ENCODE measurements at regions not wholly inside any gene's neighbourhood (a gene's known extent, or its start where the extent isn't known, plus 50 kb on each side); places are given as distances from the start of the nearest gene placed in this dataset.

DNA sequence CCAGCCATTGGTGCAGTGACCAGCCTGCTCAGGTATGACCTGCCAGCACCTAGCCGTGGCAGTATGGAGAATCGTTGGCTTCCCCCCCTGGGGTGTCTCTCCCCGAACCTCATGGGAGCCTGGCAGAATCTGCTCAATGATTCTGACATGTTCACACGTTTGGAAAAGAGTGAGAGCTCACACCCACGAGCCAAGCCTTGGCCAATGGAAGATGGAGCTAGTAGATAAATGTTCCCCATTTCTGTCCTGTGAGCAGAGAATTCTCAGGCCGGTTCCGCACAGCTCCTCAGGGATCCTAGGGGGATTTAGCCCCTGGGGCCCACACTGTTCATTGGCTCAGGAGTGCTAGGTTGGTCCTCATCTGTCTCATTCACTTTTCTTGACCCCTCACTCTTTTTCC lies 128.4 kb downstream of the RCN1 start:
- TF ChIP-seq, protein P1, sequence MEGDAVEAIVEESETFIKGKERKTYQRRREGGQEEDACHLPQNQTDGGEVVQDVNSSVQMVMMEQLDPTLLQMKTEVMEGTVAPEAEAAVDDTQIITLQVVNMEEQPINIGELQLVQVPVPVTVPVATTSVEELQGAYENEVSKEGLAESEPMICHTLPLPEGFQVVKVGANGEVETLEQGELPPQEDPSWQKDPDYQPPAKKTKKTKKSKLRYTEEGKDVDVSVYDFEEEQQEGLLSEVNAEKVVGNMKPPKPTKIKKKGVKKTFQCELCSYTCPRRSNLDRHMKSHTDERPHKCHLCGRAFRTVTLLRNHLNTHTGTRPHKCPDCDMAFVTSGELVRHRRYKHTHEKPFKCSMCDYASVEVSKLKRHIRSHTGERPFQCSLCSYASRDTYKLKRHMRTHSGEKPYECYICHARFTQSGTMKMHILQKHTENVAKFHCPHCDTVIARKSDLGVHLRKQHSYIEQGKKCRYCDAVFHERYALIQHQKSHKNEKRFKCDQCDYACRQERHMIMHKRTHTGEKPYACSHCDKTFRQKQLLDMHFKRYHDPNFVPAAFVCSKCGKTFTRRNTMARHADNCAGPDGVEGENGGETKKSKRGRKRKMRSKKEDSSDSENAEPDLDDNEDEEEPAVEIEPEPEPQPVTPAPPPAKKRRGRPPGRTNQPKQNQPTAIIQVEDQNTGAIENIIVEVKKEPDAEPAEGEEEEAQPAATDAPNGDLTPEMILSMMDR (IDR thresholded peaks at IDR 0.05; ENCODE audit: low read depth, low read length): no peak
- no peak overlapping the region for H3K4me3 ChIP-seq (replicated peaks in 1 of 2; ENCODE audit: low read depth in 2 of 2, low read length in 2 of 2)
- no peak for DNase-seq (ENCODE audit: low read depth in 2 of 2)

DNA sequence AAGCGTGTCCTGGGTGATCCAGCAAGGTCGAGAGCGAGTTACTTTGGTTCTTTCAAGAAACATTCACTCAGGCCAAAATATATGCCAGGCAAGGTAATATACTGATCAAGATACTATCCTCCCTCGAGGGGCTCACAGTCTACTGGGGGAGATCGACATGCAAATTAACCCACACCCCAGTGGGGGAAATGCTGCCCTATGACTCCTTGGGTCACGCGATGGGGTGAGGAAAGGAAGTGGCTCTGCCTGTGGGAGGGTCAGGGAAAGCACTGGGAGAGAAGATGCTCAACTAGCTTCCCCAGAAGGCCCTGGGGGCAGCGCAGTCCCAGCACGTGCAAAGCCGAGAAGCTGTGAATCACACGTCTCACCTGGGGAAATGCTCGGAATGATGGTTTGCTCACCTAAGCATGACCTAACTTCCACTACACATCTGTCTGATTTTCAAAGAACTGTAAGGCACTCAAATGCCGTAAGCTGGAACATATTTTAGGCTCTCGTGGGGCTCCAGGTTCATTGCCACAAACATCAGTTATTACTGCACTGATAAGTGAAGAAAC lies 130.7 kb downstream of the RCN1 start:
- DNase-seq (ENCODE audit: low read depth in 2 of 2): no peak
- TF ChIP-seq, protein P1 (IDR thresholded peaks at IDR 0.05; ENCODE audit: low read depth, low read length): no peak
- H3K4me3 ChIP-seq (replicated peaks in 1 of 2; ENCODE audit: low read depth in 2 of 2, low read length in 2 of 2): no peak overlapping the region

DNA sequence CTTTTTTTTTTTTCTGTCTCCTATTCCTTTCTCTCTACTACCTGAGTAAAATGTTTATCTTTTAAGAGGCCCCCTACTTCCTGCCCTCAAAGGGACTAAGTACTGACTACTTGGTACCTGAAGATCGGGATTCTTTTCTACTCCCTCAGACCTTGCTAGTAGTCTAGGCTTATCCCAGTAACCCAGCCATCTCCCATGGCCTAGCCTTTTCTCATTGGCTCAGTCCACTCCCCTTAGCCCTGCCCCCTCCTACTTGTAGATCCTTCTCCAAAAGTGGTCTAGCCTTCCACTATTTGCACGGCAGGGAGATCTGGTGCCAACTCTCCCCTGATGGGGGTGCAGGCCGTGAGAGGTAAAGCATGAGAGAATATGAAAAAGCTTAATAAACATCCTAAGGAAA lies 133.7 kb downstream of the RCN1 start:
- no peak overlapping the region for H3K4me3 ChIP-seq (replicated peaks in 1 of 2; ENCODE audit: low read depth in 2 of 2, low read length in 2 of 2)
- TF ChIP-seq, protein P1 (IDR thresholded peaks at IDR 0.05; ENCODE audit: low read depth, low read length): no peak
- no peak for DNase-seq (ENCODE audit: low read depth in 2 of 2)

DNA sequence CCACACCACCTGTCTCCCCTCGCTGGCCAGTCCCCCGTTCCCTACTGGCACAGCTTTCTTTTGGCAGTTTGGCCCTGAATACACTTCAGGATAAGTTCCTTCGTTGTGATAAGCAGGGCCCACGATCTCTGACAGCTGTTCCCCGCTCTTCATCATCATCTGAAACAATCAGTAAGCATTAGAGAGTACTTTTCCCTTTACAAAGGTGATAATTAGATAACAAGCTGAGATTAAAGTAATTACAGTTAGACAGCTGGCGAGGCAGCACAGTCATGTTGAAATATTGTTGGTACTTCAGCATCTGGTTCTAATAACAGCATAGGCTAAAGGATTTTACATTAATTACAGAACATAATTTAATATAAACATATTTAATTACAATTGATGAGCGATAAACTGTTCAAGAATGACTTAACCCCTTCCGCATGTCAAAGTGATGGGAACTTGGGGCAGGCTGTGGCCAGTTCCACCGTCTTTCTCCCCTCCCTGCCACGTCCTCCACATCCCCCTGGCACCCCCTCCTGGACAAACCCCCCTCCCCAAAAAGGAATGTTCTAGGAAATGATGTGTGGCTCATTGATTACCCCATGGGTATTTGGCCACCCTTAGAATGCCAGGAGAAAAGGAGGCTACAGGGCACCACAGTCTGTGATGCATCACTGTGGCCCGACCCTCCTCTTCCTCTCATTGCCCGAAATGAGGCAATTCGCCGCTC lies 134.9 kb downstream of the RCN1 start:
- no peak overlapping the region for H3K4me3 ChIP-seq (replicated peaks in 1 of 2; ENCODE audit: low read depth in 2 of 2, low read length in 2 of 2)
- no peak for DNase-seq (ENCODE audit: low read depth in 2 of 2)
- TF ChIP-seq, protein P1 (IDR thresholded peaks at IDR 0.05; ENCODE audit: low read depth, low read length): no peak

DNA sequence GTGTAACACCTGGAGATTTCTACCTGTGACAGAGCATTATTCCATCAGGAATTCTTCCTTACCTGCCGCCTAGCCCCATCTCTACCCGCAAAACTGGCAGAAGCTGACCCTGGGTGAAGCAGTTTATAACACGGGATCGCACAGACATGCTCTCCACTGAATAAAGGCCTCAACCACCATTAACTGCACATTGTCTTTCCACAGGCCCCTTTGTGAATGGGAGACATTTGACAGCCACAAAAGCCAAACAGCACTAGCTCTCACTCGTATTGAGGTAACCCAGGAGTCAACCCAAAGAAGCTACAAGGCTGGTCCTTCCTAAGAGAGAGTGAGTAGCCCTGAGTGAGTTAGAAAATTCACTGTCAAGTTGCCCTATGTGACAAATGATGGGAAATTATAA lies 135.6 kb downstream of the RCN1 start:
- no peak for DNase-seq (ENCODE audit: low read depth in 2 of 2)
- TF ChIP-seq, protein P1 (IDR thresholded peaks at IDR 0.05; ENCODE audit: low read depth, low read length): no peak
- no peak overlapping the region for H3K4me3 ChIP-seq (replicated peaks in 1 of 2; ENCODE audit: low read depth in 2 of 2, low read length in 2 of 2)

DNA sequence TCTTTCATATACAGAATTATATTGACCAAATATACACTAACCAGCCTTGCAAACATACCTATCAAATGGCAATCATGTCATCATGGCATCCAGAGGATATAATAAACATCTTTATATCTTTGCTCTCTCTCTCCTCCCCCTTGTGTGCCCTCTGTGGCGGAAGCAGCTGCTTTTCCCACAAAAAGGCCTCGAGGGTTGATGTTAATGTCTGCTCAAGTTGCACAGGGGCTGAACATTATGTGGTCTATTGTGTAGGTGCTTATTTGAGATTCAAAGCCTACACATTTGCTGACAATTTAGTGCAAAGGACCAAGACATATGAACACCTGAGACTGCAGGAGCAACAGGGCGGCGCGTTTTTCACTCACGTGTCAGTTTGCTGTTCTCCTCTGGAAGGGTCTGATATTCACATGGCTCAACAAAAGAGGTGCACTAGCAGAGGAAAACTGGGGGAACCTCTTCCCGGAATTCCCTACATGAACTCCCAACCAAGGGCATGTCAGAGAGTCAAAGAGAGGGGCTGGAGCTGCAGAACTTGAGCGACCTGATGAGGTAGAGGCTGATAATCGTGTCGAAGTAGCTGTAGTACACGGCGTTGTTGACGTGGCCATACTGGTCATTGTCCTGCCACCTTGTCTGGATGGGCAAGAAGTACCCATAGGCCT lies 138.8 kb downstream of the RCN1 start:
- DNase-seq (ENCODE audit: low read depth in 2 of 2): no peak
- TF ChIP-seq, protein P1 (IDR thresholded peaks at IDR 0.05; ENCODE audit: low read depth, low read length): no peak

More for the DNA sequence above, 138.8 kb downstream of the RCN1 start:
- H3K4me3 ChIP-seq (replicated peaks in 1 of 2; ENCODE audit: low read depth in 2 of 2, low read length in 2 of 2): no peak overlapping the region

Data from cardiac fibroblast (primary cell).